PC-9 (cell line): ENCODE measurements at regions not wholly inside any gene's neighbourhood (a gene's known extent, or its start where the extent isn't known, plus 50 kb on each side); places are given as distances from the start of the nearest gene placed in this dataset.

ENCODE experiments used
- BruUV-seq: library from RNA; stranded (reverse); fragments of 400-500 nt; replicated peaks from 2 replicates; lab custom pipeline; 2021; lab: Mats Ljungman, UMichigan
- CTCF ChIA-PET: fragments of 300-600 bp; sonication (Branson Sonifier 250); formaldehyde crosslinking; loops from one replicate; lab custom pipeline; 2022; ENCODE audit warnings: antibody characterized with exemption; lab: Charles Lee
- POLR2A ChIA-PET: fragments of 300-600 bp; sonication (Branson Sonifier 250); formaldehyde crosslinking; loops from one replicate; lab custom pipeline; 2022; ENCODE audit warnings: antibody characterized with exemption; ENCODE audit not compliant: unreplicated experiment; lab: Charles Lee
- DNase-seq, 2 experiments: peaks; one replicate each; pipeline versions ENCODE4 v3.0.0 to v3.0.0-alpha.2; 2015 to 2022; ENCODE audit warnings: mixed read lengths in 1 of 2
- H2AFZ ChIP-seq: fragments of 200-600 bp; sonication (generic); 2 replicates; pipeline ENCODE4 v1.8.1; 2017; ENCODE audit warnings: antibody characterized with exemption
- H3F3A ChIP-seq: fragments of 200-600 bp; sonication (generic); 2 replicates; pipeline ENCODE4 v1.8.1; 2017; ENCODE audit warnings: antibody characterized with exemption, mild to moderate bottlenecking, low read depth; ENCODE audit not compliant: insufficient read depth
- H3K27ac ChIP-seq: fragments of 200-600 bp; sonication (generic); 2 replicates; pipeline ENCODE4 v1.6.1; 2016; ENCODE audit warnings: mixed run types
- H3K27me3 ChIP-seq: fragments of 200-600 bp; sonication (generic); 2 replicates; pipeline ENCODE4 v1.6.1; 2016; ENCODE audit warnings: low read depth, mixed run types; ENCODE audit not compliant: insufficient read depth
- H3K36me3 ChIP-seq: fragments of 200-600 bp; sonication (generic); 2 replicates; pipeline ENCODE4 v1.6.1; 2016; ENCODE audit warnings: low read depth, mixed run types
- H3K4me1 ChIP-seq: fragments of 200-600 bp; sonication (generic); replicated peaks from 2 replicates; pipeline ENCODE4 v1.6.1; 2016; ENCODE audit warnings: mixed run types; ENCODE audit not compliant: insufficient read depth
- H3K4me2 ChIP-seq: fragments of 200-600 bp; sonication (generic); 2 replicates; pipeline ENCODE4 v1.6.1; 2017; ENCODE audit warnings: mixed run types
- H3K4me3 ChIP-seq: fragments of 200-600 bp; sonication (generic); 2 replicates; pipeline ENCODE4 v1.6.1; 2016; ENCODE audit warnings: mixed run types
- H3K79me2 ChIP-seq: fragments of 200-600 bp; sonication (generic); 2 replicates; pipeline ENCODE4 v1.6.1; 2017; ENCODE audit warnings: low read depth, mixed run types
- H3K9me2 ChIP-seq: fragments of 200-600 bp; sonication (generic); 2 replicates; pipeline ENCODE4 v1.8.1; 2017; ENCODE audit warnings: mild to moderate bottlenecking; ENCODE audit not compliant: insufficient read depth
- H3K9me3 ChIP-seq: fragments of 200-600 bp; sonication (generic); 2 replicates; pipeline ENCODE4 v1.8.1; 2016; ENCODE audit warnings: low read depth; ENCODE audit not compliant: insufficient read depth
- H4K20me1 ChIP-seq: fragments of 200-600 bp; sonication (generic); 2 replicates; pipeline ENCODE4 v1.8.1; 2017; ENCODE audit not compliant: insufficient read depth
- CTCF ChIP-seq: fragments of 200-600 bp; sonication (generic); conservative IDR thresholded peaks from 2 replicates; pipeline ENCODE4 v1.6.1; 2017; ENCODE audit warnings: mixed run types, antibody characterized with exemption, mild to moderate bottlenecking, moderate library complexity
- EZH2 ChIP-seq: fragments of 200-600 bp; sonication (generic); IDR thresholded peaks from 2 replicates; pipeline ENCODE4 v1.8.0; 2017; ENCODE audit warnings: antibody characterized with exemption, low read depth
- intact Hi-C: fragments of 100-400 bp; cut with micrococcal nuclease; formaldehyde crosslinking; loops from one replicate; pipeline ENCODE4 v1.10.0; 2022; ENCODE audit not compliant: unreplicated experiment

GRCh38 chr2:234425639-234426603, 71.0 kb downstream of the ARL4C start:
- peak overlapping the region; percentile 44 for H3K27ac ChIP-seq
- H3K27me3 ChIP-seq, result no peaks in the 10 kb centered on the region
- H3K9me3 ChIP-seq, result no peaks in the 10 kb centered on the region
- no peaks in the 10 kb centered on the region for H3K36me3 ChIP-seq
- peak; percentile 83 to 85 for DNase-seq
- peaks cover 40% of the 10 kb centered on the region for H3F3A ChIP-seq
- POLR2A ChIA-PET, result interaction anchor here (0.5 to 0.9 kb wide), 6 partner anchors 19 to 459 kb away, joined by 3 to 9 read pairs (median 4); no protein-coding TSS in a partner anchor
- CTCF ChIA-PET, result interaction anchor here (0.6 to 1.0 kb wide), 8 partner anchors 61 to 1168 kb away, joined by 3 to 19 read pairs (median 4); no protein-coding TSS in a partner anchor
- H3K79me2 ChIP-seq, result no peaks in the 10 kb centered on the region
- H2AFZ ChIP-seq, result 0 out of 2 replicates have a peak overlapping the region, but pooled peaks have one; percentile 4
- no peaks in the 10 kb centered on the region for H4K20me1 ChIP-seq
- intact Hi-C loops, result loop anchor here (1.0 to 10.0 kb wide), 5 partner anchors 27 to 731 kb away; partner anchors contain the start of gene UGT1A6
- peak overlapping the region; percentile 45 for H3K4me2 ChIP-seq
- BruUV-seq, result TSS peak; percentile 51
- H3K4me3 ChIP-seq, result no peak overlapping the region
- H3K9me2 ChIP-seq, result no peaks in the 10 kb centered on the region
- TF ChIP-seq EZH2 (no peak), CTCF (no peak)
- peaks cover 68% of the 10 kb centered on the region for H3K4me1 ChIP-seq

- DNase-seq, result no peak
Observed at GRCh38 chr2:234423884-234424283, 73.0 kb downstream of the ARL4C start.

More at GRCh38 chr2:234423884-234424283, 73.0 kb downstream of the ARL4C start:
- no peaks in the 10 kb centered on the region for H3K79me2 ChIP-seq
- H3K27me3 ChIP-seq, result no peaks in the 10 kb centered on the region
- H3K9me3 ChIP-seq, result no peaks in the 10 kb centered on the region
- H3K4me1 ChIP-seq, result peaks cover 73% of the 10 kb centered on the region
- ChIA-PET CTCF (no interaction called here), POLR2A (no interaction called here)
- no peak overlapping the region for H3K4me3 ChIP-seq
- no peak overlapping the region for H3K4me2 ChIP-seq
- peaks cover 40% of the 10 kb centered on the region for H3F3A ChIP-seq
- intact Hi-C loops, result loop anchor here (2.0 to 10.0 kb wide), 5 partner anchors 51 to 729 kb away; partner anchors contain the start of gene UGT1A6
- H4K20me1 ChIP-seq, result no peaks in the 10 kb centered on the region
- TF ChIP-seq EZH2, result no peak
- no peak for TF ChIP-seq CTCF
- no peaks in the 10 kb centered on the region for H3K36me3 ChIP-seq
- BruUV-seq, result no TSS peak
- H2AFZ ChIP-seq, result no peak overlapping the region
- H3K27ac ChIP-seq, result peak overlapping the region; percentile 63; the same call in 1 of the 2 replicates
- no peaks in the 10 kb centered on the region for H3K9me2 ChIP-seq
